Peyer's patch (tissue), 4 donors: ENCODE measurements at regions not wholly inside any gene's neighbourhood (a gene's known extent, or its start where the extent isn't known, plus 50 kb on each side); places are given as distances from the start of the nearest gene placed in this dataset.

Source experiments
- DNase-seq, 3 donors: peaks; one replicate each; pipeline ENCODE4 v3.0.0-alpha.2; 2017 to 2019
- H3K27ac ChIP-seq, 4 donors: fragments of 200-600 bp; sonication (generic); one replicate each; pipeline ENCODE4 v1.5.1; 2016 to 2019
- H3K27me3 ChIP-seq, 2 donors: fragments of 200-600 bp; sonication (generic); one replicate each; pipeline ENCODE4 v1.5.1; 2019
- H3K36me3 ChIP-seq, 3 donors: fragments of 200-600 bp; sonication (generic); one replicate each; pipeline ENCODE4 v1.5.1; 2016 to 2019
- H3K4me1 ChIP-seq, 4 donors: fragments of 200-600 bp; sonication (generic); one replicate each; pipeline ENCODE4 v1.5.1; 2016 to 2019
- H3K4me3 ChIP-seq, 4 donors: fragments of 200-600 bp; sonication (generic); 1 replicate in 3 of 4; 2 replicates in 1 of 4; pipeline ENCODE4 v1.5.1; 2016 to 2019; ENCODE audit warnings: mild to moderate bottlenecking in 1 of 4
- H3K9me3 ChIP-seq, 4 donors: fragments of 200-600 bp; sonication (generic); one replicate each; pipeline ENCODE4 v1.5.1; 2016 to 2019; ENCODE audit warnings: mild to moderate bottlenecking in 1 of 4
- POLR2A ChIP-seq, 2 donors: fragments of 450-650 bp; IDR thresholded peaks; one replicate each; pipeline ENCODE4 v1.5.1; 2017; ENCODE audit warnings: antibody characterized with exemption in 2 of 2, mild to moderate bottlenecking in 2 of 2, moderate library complexity in 2 of 2
- TF ChIP-seq, protein P1 (sequence below), 6 experiments: fragments of 450-650 bp in 4 of 6; fragments of 200-600 bp in 2 of 6; sonication (generic) in 1 of 6; IDR thresholded peaks; one replicate each; pipeline ENCODE4 v1.5.1; 2017 to 2019; ENCODE audit warnings: antibody characterized with exemption in 6 of 6, mild to moderate bottlenecking in 3 of 6, moderate library complexity in 1 of 6

DNA sequence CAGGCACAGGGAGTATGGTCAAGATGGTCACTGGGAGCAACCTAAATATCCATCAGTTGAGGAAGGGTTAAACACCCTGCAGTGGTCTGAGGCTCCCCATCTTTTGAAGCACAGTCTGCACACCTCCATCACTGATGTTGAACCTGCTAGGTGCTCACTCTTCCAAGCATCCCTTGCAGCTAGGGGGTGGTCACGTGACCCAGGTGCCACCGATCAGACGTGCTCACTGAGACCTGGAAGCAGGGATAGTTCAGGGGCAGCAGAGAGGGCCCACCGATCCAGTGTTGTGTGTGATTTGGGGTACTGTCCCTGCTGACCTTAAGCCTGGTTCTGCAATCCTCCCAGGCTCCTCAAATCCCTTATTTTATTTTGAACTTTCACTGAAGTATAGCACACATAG lies 134.6 kb downstream of the CEBPB start:
- Histone ChIP-seq H3K27ac (no peak overlapping the region), H3K36me3 (no peaks in the 10 kb centered on the region), H3K27me3 (no peaks in the 10 kb centered on the region), H3K4me3 (no peak overlapping the region), H3K9me3 (no peaks in the 10 kb centered on the region), H3K4me1 (peaks cover 0 to 19% (median 0%) of the 10 kb centered on the region in 4 donors)
- TF ChIP-seq, protein P1, sequence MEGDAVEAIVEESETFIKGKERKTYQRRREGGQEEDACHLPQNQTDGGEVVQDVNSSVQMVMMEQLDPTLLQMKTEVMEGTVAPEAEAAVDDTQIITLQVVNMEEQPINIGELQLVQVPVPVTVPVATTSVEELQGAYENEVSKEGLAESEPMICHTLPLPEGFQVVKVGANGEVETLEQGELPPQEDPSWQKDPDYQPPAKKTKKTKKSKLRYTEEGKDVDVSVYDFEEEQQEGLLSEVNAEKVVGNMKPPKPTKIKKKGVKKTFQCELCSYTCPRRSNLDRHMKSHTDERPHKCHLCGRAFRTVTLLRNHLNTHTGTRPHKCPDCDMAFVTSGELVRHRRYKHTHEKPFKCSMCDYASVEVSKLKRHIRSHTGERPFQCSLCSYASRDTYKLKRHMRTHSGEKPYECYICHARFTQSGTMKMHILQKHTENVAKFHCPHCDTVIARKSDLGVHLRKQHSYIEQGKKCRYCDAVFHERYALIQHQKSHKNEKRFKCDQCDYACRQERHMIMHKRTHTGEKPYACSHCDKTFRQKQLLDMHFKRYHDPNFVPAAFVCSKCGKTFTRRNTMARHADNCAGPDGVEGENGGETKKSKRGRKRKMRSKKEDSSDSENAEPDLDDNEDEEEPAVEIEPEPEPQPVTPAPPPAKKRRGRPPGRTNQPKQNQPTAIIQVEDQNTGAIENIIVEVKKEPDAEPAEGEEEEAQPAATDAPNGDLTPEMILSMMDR (IDR thresholded peaks at IDR 0.05), result no peak
- TF ChIP-seq POLR2A (IDR thresholded peaks at IDR 0.05), result no peak
- DNase-seq, result no peak

DNA sequence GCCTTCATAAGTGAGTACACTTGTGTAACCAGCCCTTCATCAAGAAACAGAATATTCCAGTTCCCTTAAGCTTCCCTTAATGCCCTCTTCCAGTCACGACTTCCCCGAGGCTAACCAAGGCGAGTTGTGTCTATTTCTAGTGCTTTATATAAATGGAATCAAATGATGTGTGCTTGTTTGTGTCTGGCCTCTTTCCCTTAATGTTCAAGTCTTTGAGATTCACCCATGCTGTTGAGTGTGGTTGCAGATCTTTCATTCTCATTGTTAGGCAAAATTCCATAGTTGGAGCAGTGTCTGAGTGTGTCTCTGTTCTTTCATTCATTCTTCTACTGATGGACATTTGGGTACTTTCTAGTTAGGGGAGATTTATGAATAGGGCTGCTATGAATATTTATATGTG lies 135.0 kb downstream of the CEBPB start:
- Histone ChIP-seq H3K4me3 (no peak overlapping the region), H3K9me3 (no peaks in the 10 kb centered on the region), H3K4me1 (peaks cover 0 to 16% (median 0%) of the 10 kb centered on the region in 4 donors), H3K27ac (no peak overlapping the region), H3K36me3 (no peaks in the 10 kb centered on the region), H3K27me3 (no peaks in the 10 kb centered on the region)
- TF ChIP-seq POLR2A (IDR thresholded peaks at IDR 0.05), result no peak
- TF ChIP-seq, protein P1 (IDR thresholded peaks at IDR 0.05), result no peak
- no peak for DNase-seq

DNA sequence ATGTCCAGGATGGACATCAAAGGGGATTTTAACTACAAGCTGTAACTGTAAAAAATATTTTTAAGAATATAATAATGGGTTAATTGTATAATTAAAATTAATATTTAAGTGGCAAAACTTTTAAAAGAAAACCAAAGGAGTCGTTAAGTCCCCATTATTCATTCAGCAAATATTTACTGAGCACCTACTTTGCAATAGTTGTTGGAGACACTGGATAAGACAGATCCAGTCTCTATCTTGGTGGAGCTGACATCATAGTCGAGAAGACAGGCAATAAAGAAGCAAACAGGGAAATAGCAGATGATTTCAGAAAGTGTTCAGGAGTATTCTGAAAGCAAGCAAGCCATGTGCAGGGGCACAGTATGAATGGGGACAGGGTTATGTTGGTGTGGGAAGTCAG lies 137.0 kb downstream of the CEBPB start:
- no peaks in the 10 kb centered on the region for H3K27me3 ChIP-seq
- no peak for DNase-seq
- TF ChIP-seq POLR2A (IDR thresholded peaks at IDR 0.05), result no peak
- TF ChIP-seq, protein P1 (IDR thresholded peaks at IDR 0.05), result no peak
- H3K9me3 ChIP-seq, result no peaks in the 10 kb centered on the region
- H3K27ac ChIP-seq, result no peak overlapping the region
- H3K36me3 ChIP-seq, result no peaks in the 10 kb centered on the region
- H3K4me1 ChIP-seq, result no peaks in the 10 kb centered on the region
- H3K4me3 ChIP-seq, result no peak overlapping the region

DNA sequence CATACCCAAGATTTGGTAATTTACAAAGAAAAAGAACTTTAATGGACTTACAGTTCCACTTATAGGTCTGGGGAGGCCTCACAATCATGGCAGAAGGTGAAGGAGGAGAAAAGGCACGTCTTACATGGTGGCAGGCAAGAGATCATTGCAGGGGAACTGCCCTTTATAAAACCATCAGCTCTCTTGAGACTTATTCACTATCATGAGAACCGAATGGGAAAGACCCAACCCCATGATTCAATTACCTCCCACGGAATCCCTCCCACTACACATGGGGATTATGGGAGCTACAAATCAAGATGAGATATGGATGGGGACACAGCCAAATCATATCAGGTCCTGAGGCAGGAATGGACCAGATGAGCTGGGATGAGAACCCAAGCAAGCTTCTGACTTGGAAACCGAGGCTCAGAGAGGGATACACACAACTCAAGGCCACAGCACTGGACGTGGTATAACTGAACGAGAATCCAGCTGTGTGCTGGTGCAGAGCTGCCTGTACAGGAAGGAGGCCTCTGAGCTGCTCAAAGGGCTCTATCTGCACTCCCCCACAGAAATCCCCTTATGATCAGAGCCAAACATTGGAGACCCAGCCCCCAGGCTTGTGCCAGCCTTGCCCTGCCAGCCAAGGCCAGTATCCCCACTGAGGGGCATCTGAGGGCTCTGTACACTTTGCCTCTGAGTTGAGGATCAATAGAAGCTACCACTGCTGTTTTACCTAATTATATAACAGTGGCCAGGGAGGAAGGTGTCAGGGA lies 137.8 kb downstream of the CEBPB start:
- Histone ChIP-seq H3K9me3 (no peaks in the 10 kb centered on the region), H3K4me3 (no peak overlapping the region), H3K27me3 (no peaks in the 10 kb centered on the region), H3K36me3 (no peaks in the 10 kb centered on the region), H3K27ac (no peak overlapping the region), H3K4me1 (no peaks in the 10 kb centered on the region)
- no peak for DNase-seq
- no peak for TF ChIP-seq POLR2A (IDR thresholded peaks at IDR 0.05)
- TF ChIP-seq, protein P1 (IDR thresholded peaks at IDR 0.05), result no peak

DNA sequence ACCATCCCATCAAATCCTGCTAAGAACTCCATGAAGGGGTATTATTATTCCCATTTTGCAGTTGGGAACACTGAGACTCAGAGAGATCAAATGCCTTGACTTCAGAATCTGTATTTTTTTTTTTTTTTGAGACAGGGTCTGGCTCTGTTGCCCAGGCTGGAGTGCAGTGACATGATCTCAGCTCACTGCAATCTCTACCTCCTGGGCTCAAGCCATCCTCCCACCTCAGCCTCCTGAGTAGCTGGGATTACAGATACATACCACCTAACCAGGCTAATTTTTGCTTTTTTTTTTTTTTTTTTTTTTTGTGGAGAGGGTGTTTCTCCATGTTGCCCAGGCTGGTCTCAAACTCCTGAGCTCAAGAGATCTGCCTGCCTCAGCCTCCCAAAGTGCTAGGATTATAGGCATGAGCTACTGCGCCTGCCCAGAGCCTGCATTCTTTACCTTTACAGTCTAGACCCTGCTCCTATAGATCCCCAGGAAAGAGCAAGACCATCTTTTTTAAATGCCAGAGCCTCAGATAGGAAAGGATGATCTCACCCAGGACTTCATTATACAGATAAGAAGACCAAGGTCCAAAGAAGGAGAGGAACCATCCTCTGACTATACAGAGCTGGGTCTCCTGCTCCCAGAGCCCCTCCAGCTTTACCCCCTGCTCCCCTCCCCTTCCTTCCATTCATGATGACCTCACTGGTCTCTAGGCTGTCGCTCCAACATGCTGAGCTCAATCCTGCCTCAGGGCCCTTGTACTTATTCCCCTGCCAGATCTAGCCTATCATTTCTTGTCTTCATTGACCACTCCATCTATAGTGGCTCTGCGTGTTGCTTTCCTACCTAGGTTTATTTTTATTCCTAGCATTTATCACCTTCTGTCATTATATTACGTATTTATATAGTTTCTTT lies 138.6 kb downstream of the CEBPB start:
- Histone ChIP-seq H3K9me3 (no peaks in the 10 kb centered on the region), H3K27me3 (no peaks in the 10 kb centered on the region), H3K4me3 (no peak overlapping the region), H3K27ac (no peak overlapping the region), H3K4me1 (no peaks in the 10 kb centered on the region), H3K36me3 (no peaks in the 10 kb centered on the region)
- no peak for DNase-seq
- TF ChIP-seq, protein P1 (IDR thresholded peaks at IDR 0.05), result no peak
